T-helper 1 cell treated with Interleukin-12 subunit alpha and Interleukin-12 subunit beta and Interleukin-4 antibody, amounts not matched to agents 30 ng/mL and 1 ng/mL, for 36 hours (primary cell): ENCODE measurements at regions not wholly inside any gene's neighbourhood (a gene's known extent, or its start where the extent isn't known, plus 50 kb on each side); places are given as distances from the start of the nearest gene placed in this dataset.

Source experiments
- intact Hi-C: fragments of 100-400 bp; cut with micrococcal nuclease; formaldehyde crosslinking; loops from one replicate; pipeline ENCODE4 v1.15.1; 2024

DNA sequence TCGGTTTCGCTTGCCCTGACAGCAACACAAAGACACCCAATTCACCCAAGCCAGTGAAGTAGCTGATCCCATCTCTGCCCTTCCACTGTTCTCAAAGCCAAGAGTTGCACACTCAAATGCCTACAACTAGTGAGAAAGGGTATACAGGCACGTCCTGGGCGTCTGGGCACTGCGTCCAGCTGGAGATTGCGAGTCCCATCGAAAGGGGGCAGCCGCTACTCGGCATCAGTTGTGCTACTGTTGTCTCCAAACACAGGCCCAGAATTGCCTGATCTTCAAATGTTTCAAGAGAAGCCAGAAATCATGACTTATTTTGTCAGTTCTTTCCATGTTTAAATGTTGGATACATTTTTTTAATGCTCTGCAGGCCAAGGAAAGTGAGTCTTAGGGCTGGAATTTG lies 487.8 kb downstream of the BCOR start:
- intact Hi-C loops: loop anchor here (5.0 to 10.0 kb wide), 3 partner anchors 278 to 805 kb away; partner anchors contain the start of gene MID1IP1

DNA sequence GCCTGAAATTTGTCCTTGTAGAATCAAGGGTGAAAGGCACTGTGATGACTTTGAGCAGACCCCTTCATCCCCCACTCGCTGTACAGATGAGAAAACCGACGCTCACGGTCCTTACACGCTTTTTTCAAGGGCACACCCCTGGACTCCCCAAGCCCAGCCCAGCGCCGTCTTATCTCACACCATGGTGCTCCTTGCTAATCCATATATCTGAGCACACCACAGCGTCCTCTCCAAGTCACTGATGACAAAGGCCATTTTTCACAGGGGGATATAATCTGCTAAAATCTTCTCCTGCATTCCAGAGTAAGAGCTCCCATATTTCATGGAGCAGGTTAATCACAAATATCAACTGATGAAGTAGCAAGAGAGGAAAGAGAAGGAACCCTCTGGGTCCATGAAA lies 486.3 kb downstream of the BCOR start:
- intact Hi-C loops: loop anchor here (5.0 to 10.0 kb wide), 3 partner anchors 279 to 807 kb away; partner anchors contain the start of gene MID1IP1

DNA sequence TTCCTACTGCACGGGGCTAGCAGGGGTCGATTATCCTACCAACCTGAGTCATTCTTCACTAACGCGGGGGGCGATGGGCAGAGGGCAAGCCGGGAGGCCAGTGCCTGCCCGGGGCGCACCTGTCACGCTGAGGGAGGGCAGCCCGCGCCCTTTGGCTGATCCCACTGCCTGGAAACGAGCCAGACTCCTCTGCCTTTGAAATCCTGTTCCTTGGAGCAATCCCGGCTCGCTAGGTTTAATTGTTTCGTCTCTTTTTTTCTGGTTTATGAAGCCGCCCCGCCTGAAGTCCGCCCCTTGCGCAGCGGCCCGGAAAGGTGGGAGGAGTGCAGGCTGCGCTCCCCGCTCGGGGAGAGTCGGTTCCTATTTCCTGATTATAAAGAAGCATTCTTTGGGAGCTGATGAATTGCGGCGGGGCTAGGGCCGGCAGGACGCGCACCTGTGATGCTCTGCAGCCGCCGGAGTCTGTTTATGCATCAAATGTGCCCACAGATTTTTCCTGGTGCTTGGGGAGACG lies 484.2 kb downstream of the BCOR start:
- intact Hi-C loops: loop anchor here (1.0 to 10.0 kb wide), 4 partner anchors 281 to 809 kb away; partner anchors contain the start of gene MID1IP1

DNA sequence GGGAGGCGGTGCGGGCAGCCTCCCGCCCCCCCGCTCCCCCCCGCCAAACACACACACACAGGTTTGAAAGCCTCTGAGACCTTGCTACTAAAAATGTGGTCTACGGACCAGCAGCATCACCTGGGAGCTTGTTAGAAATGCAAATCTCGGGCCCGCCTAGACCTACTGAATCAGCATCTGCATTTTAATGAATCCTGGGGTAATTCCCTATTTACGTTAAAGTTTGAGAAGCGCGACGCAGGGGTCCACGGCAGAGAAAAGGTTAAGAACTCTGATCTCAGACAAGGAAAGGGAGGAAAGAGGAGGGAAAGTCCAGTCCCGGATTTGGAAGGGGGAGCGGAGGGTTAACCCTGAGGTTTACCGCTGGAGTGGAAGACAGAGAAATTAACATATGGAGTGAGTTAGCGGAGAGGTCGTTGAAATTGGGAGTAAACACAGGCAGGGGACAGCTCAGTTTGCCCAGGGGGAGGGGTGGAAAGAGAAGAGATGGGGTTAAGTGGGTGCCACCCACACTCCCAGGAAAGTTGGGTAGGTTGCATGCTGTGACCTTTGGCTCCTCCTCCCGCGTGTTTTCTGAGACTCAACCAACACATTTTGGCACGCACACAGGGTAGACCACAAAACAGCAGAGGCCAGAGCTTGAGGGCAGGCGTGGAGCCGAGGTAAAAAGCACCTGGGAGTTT lies 483.6 kb downstream of the BCOR start:
- intact Hi-C loops: loop anchor here (1.0 to 10.0 kb wide), 4 partner anchors 282 to 809 kb away; partner anchors contain the start of gene MID1IP1

DNA sequence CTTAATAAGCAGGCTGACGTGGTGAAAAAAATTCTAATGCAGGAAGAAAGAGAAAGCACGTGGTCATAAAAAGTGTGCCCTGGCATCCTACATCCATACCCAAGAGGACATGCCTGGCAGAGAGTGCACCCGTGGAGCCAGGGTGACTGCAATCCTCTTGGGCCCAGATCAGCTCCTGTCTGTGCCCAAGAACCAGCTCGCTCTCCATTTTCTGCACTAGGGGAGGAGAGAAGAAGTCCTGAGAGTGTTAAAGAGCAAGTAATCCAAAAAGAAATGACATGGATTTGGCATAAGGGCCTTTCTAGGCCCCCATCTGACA lies 483.1 kb downstream of the BCOR start:
- intact Hi-C loops: loop anchor here (5.0 to 10.0 kb wide), 3 partner anchors 282 to 810 kb away; partner anchors contain the start of gene MID1IP1

DNA sequence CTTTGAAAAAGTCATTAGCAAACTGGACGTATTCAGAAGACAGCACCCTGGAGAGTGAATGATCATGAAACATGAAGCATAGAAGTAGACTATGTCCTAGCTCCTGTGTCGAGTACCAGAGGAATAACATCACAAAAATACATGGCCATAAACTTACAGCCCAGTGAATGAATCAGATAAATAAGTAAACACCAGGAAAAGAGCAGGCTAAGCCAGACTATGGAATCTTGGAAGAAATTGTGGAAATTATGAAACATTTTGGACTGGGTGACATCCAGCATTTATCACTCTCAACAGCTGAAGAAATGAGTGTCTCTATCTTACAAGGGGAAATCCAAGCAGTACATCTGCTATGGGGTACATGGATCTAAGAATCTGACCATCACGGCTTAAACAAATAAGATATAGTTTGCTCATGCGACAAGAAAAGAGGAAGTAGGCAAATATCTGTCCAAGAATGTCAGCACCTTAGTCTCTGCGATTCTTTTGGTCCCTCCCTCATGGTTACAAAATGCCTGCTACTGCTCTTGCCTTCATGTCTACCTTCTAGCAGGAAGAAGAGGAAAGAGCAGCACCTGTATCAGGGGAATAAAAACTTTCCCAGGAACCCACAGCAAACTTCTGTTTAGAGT lies 481.5 kb downstream of the BCOR start:
- intact Hi-C loops: loop anchor here (10.0 kb wide), 2 partner anchors 549 to 811 kb away; partner anchors contain the start of gene MID1IP1

DNA sequence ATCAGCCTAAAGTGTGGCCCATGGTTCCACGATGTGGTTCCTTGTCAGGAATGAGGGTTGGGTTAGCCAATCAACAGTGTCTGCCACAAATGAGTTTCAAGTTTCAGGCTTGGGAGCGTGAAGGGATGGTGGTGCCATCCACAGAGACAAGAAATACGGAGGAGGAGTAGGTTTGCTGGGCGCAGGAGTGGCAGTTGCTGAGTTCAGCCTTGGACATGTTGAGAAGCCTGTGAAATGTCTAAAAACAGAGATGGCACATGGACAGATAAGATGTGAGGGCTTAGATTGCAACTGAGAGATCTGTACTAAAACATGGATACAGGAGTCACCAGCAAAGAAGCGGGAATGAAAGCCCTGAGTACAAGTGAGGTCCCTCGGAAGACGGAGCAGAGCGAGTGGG lies 481.0 kb downstream of the BCOR start:
- intact Hi-C loops: loop anchor here (10.0 kb wide), 2 partner anchors 548 to 812 kb away; partner anchors contain the start of gene MID1IP1

DNA sequence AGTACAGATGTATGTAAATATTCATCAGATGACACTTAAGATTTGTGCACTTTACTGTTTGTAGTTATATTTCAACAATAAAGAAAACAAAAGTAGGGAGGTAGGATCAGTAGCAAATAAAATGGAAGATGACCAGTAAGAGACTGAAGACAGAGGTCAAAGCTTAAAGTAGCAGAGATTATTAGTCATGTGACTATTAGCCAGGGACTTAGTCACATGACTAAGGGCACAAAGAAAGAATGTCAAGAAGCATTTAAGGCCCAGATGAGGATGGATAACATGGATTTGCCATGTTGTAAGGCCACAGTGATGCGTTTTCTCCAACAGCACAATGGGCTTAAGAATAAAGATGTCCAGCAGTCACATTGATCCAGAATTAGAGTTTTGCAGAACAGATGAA lies 479.6 kb downstream of the BCOR start:
- intact Hi-C loops: loop anchor here (10.0 kb wide), 2 partner anchors 547 to 813 kb away; partner anchors contain the start of gene MID1IP1

DNA sequence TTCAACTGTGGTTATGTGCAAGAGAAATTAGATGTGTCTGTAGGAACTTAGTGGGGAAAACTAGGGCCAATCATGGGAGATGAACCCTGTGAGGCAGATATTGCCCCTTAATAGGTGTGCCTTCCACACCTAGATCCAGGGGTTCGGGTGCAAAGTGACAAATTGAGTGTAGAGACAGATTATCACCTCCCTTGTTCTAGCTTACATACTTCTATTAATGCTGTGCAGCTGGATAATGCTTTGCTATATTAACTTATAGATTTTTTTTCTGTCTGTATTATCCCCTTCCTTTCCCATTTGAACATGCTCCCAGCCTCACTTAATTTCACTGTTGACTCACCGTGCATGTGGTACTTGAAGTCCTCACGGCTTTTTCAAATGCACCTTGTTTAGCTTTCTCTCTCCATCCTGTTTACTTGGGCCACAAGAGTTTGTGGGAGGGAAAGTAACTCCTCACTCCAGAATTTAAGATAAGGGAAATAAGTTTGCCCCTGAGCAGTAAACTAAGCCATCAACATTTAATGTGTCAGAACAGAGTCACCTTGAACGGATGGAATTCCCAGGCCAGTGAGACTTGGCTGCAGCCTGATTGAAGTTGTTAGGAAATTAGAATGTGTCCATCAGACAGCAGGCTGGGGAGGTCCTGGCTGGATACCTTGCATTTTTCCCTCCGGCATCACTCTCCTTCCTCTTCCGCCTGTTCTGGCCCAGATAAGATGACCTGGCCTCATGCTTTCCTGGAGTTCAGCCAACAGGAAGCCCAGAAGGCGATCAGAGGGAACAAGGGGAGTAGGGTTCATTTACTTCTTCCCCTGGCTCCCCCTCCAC lies 478.4 kb downstream of the BCOR start:
- intact Hi-C loops: loop anchor here (10.0 kb wide), 2 partner anchors 545 to 815 kb away; partner anchors contain the start of gene MID1IP1

DNA sequence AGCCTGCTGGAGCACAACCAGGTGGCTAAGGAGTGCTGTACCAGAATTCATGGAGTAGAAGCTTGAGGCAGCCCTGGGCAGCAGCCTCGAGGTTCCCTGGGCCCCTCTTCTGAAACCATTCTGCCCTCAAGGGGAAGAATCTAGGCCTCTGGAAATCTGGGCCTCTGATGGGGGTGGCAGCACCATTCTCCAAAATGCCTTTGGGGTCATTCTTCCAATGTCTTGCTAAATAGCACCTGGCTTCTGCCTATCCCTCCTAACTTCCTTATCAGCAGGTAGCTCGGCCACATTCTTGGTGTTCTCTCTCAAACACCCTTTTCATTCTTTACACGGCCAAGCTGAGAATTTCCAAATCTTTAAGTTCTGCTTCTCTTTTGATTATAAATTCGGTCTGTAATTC lies 473.6 kb downstream of the BCOR start:
- intact Hi-C loops: no loop called here

DNA sequence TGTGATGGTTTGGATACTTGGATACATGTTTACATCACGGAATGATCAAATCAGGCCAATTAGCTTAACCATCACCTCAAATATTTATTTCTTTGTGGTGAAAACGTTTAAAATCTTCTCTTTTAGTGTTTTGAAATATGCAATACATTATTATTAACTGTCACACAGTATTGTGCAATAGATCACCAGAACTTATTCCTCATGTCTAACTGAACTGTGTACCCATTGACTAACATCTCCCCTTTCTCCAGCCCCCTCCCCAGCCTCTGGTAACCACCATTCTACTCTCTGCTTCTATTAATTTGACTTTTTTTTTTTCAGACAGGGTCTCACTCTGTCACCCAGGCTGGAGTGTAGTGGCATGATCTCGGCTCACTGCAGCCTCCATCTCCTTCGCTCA lies 471.9 kb downstream of the BCOR start:
- intact Hi-C loops: no loop called here

DNA sequence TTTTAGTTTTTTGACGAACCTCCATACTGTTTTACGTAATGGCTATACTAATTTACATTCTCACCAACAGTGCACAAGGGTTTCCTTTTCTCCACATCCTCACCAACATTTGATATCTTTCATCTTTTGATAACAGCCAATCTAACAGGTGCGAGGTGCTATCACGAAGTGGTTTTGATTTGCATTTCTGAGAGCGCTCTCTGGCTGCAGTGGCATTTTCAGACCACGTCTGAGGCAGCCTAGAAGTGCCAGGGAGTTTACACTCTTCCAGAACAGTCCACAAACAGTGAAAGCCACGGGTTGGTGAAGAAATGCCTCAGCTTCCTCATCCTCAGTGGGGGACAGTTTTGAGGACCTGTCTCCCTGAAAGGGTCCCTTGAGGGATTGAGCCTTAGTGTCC lies 471.0 kb downstream of the BCOR start:
- intact Hi-C loops: no loop called here

DNA sequence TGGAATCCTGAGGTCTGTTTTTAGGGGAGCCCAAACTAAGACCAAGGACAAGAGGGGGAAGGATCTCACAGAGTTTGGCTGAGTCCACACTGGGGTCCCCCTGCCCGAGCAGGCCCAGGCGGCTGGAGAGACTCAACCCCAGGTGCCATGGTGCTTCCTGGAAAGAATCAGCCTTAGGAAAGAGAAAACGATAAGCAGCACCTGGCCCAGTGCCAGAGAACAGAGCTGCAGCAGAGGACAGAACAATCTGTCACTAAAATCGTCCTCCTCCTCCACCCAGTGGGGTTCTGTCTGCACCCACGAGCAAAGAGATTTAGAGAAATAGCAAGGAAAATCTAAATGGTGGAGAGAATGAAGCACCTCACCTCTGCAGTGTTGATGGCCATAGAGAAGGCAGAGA lies 470.5 kb downstream of the BCOR start:
- intact Hi-C loops: no loop called here

DNA sequence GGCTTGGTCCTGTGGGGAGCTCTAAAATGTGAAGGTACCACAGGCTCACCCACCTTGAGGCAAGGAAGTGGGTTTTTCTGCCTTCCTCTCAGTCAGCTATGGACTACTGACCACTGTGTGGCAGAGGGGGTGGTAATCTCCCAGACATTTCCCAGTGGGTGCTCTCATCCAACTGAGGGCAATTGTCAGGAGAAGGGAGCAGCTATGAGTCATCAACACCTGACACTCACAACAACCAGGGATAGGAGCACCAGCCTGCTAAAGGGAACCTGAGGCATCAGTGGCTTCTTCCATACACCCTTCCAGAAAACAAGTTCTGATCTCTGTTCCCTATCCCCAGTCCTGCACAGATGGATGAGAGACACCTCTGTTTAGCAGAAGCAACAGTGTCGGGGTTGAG lies 468.8 kb downstream of the BCOR start:
- intact Hi-C loops: no loop called here

DNA sequence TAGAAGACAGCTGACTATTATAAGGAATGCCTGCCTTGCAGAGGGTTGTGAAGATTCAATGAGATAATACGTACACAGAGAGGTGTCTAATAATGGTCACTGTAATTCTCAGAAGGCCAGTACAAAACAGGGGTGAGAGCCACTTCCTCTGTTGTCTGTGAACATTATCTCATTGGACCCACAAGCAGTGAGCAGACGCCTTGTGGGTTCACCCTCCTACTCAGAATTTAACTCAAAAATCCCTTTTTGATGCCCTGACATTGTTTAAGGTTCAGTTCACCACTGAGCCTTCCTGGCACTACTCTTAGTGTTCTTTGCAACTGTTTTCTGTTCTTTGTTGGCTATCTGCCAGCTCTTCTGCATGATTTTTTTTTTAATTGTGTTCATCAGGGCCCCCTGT lies 467.4 kb downstream of the BCOR start:
- intact Hi-C loops: no loop called here

DNA sequence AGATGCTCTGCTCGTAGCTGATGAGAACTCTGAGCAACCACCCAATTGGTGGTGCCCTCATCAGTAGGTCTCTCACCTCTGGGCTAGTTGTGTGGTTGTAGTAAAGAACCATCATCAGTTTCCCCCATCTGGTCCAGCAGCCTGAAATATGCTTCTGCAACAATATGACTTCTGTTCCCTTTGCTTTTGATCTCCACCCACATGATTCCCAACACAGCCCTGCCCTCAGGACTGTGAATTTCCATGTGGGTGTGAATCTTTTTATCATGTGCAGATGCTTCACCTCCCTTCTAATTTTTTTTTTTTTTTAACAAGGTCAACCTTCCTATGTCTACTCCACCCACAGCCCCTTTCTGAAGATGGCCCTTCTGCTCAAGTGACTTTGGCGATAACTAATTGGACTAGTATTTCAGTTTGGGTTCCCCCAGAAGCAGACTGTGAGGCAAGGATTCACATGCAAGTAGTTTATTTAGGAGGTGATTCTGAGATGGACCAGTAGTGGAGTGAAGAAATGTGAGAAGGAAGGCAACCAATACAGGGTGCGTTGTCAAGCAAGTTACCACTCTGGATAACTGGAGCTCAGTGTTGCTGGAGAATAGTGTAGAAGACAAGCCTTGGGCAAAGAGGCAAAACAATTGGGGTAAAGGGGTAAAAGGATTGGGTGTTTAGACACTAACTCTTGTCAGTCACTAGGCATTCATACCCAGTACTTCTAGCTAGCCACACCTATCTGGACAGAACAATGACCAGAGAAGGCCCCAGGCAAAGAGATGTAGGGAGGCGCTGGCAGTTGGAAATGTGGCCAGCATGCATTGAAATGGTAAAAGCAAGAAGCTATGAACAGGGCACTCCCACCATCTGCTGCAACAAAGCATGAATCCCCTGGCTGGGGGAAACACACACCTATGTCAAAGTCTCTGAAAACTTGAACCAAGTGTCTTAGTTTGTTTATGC lies 466.2 kb downstream of the BCOR start:
- intact Hi-C loops: no loop called here

DNA sequence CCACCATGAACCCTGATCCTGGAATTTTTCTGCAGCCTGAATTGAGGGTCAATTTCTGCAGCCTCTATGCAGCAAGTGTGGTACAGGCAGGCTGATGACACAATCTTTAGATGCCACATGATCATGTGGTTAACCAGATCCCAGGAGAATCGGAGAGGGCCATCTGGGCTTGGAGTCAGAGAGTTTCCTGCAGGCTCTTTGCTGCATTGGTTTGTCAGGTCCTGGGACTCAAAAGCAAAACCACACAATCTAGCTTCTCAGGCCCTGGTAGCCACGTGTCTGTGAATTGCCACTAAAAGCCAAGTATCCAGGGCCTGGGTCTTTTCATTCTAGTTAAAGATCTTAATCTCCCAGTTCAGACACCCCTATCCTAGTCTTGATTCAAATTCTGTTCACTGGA lies 464.5 kb downstream of the BCOR start:
- intact Hi-C loops: no loop called here

DNA sequence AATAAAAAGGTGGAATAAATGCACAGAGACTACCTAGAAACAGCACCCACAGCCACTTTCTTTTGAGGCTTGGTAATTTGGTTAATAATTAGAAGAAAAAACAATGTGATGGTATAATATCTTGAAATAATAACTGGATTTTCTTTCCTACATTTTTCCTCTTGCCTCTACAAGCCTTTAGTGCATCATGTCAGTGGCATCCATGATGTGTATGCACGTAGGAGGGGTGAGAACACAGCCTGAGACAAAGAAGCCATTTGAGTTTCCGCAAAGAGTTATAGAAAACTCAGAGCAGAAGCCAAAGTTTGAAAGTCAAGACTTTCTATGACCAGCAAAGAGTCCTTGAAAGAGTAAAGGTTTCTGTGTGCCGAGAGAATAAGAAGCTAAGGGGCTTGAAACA lies 461.3 kb downstream of the BCOR start:
- intact Hi-C loops: no loop called here

DNA sequence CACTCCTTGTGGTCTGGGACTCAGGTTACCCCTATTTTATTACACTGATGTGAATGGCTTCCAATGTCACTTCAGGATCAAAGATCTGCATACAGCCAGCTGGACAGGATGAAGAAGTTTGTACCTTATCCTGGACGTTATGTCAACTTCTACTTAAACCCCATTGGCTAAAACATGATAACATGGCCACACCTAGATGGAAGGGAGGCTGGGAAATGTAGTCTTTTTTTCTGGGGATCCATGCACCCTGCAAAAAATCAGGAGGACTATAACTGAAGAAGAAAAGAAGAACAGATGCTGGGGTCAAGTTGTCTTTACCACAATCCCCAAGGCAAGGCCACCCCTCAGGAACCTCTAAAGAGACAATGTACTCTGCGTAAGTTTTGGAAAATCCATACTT lies 459.2 kb downstream of the BCOR start:
- intact Hi-C loops: no loop called here

DNA sequence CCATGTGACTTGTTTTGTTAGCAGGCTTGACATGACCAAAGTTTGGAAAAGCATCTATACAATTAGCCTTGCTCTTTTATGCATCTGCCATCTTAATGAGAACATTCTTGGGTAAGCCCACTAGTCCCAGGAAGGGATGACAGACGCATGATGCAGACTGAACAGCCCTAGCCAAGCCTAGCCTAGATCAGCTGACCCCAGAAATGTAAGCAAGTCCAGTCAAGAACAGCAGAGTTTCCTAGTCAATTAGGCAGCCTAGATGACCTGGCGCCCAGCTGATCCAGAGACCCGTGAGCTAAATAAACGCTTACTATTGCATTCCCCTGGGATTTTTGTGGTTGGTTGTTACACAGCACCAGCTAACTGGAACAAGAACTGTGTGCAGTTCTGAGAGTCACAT lies 457.9 kb downstream of the BCOR start:
- intact Hi-C loops: no loop called here
